Glomerular endothelial cell (primary cell): ENCODE measurements at regions not wholly inside any gene's neighbourhood (a gene's known extent, or its start where the extent isn't known, plus 50 kb on each side); places are given as distances from the start of the nearest gene placed in this dataset.
A peak's percentile ranks its signal among the peaks of the same experiment; 100 is the strongest.
"Not testable (repeated sequence)": the region's sequence is repeated elsewhere in the genome, so short reads cannot be mapped to it uniquely, and the experiment has no call there.

ENCODE experiments used
- DNase-seq: peaks from one replicate; pipeline ENCODE4 v3.0.0-alpha.2; 2011; ENCODE audit warnings: low read depth, low spot score; ENCODE audit errors: extremely low read depth

GRCh38 chr9:22170556-22170955, 161.5 kb upstream of the CDKN2B start:
- no peak for DNase-seq

- no peak for DNase-seq
Measured at GRCh38 chr9:22170990-22171670, 162.0 kb upstream of the CDKN2B start.

GRCh38 chr9:22171691-22172090, 162.6 kb upstream of the CDKN2B start:
- no peak for DNase-seq

- DNase-seq = no peak
Measured at GRCh38 chr9:22173908-22174307, 164.8 kb upstream of the CDKN2B start.

GRCh38 chr9:22175972-22176545, 167.0 kb upstream of the CDKN2B start:
- DNase-seq = no peak

GRCh38 chr9:22181021-22181420, 171.9 kb upstream of the CDKN2B start:
- DNase-seq = not testable (repeated sequence)

- DNase-seq = no peak
Measured at GRCh38 chr9:22189471-22189870, 180.4 kb upstream of the CDKN2B start.

GRCh38 chr9:22197000-22197399, 187.9 kb upstream of the CDKN2B start:
- not testable (repeated sequence) for DNase-seq

GRCh38 chr9:22198681-22199080, 189.6 kb upstream of the CDKN2B start:
- no peak for DNase-seq

- DNase-seq = no peak
Measured at GRCh38 chr9:22201256-22201655, 192.2 kb upstream of the CDKN2B start.

- DNase-seq = no peak
Measured at GRCh38 chr9:22203371-22204138, 194.4 kb upstream of the CDKN2B start.

GRCh38 chr9:22204240-22204639, 195.1 kb upstream of the CDKN2B start:
- no peak for DNase-seq

GRCh38 chr9:22206833-22207232, 197.7 kb upstream of the CDKN2B start:
- DNase-seq = no peak

- DNase-seq = no peak
Measured at GRCh38 chr9:22208846-22209585, 199.9 kb upstream of the CDKN2B start.

GRCh38 chr9:22210262-22210661, 201.2 kb upstream of the CDKN2B start:
- DNase-seq = no peak

GRCh38 chr9:22210936-22211335, 201.8 kb upstream of the CDKN2B start:
- no peak for DNase-seq

GRCh38 chr9:22211588-22212360, 202.7 kb upstream of the CDKN2B start:
- peak; percentile 94 for DNase-seq

- no peak for DNase-seq
Measured at GRCh38 chr9:22214021-22214420, 204.9 kb upstream of the CDKN2B start.

- no peak for DNase-seq
Measured at GRCh38 chr9:22214497-22215031, 205.5 kb upstream of the CDKN2B start.

- no peak for DNase-seq
Measured at GRCh38 chr9:22215521-22215920, 206.4 kb upstream of the CDKN2B start.
